Gastrocnemius medialis (tissue), 4 donors: ENCODE measurements at regions not wholly inside any gene's neighbourhood (a gene's known extent, or its start where the extent isn't known, plus 50 kb on each side); places are given as distances from the start of the nearest gene placed in this dataset.

Experiments used
- ATAC-seq, 2 donors: fragments of 150-250 bp; one replicate each; pipeline ENCODE4 v1.9.1; 2016
- DNase-seq, 2 donors: peaks; one replicate each; pipeline ENCODE4 v3.0.0-alpha.2; 2019
- H3K27ac ChIP-seq, 4 donors: fragments of 200-600 bp; sonication (generic); 1 replicate in 1 of 4; 2 replicates in 3 of 4; pipeline ENCODE4 v1.5.1; 2016 to 2018; ENCODE audit warnings: mild to moderate bottlenecking in 2 of 4, moderate library complexity in 1 of 4
- H3K27me3 ChIP-seq, 3 donors: fragments of 200-600 bp; sonication (generic) in 2 of 3; 1 replicate in 1 of 3; 2 replicates in 2 of 3; pipeline versions ENCODE4 v1.5.1 to v1.6.0; 2016 to 2019; ENCODE audit warnings: mild to moderate bottlenecking in 1 of 3, moderate library complexity in 1 of 3
- H3K36me3 ChIP-seq, 2 donors: fragments of 200-600 bp; sonication (generic) in 1 of 2; one replicate each; pipeline ENCODE4 v1.5.1; 2017 to 2018
- H3K4me1 ChIP-seq, 2 donors: fragments of 200-600 bp; sonication (generic) in 1 of 2; one replicate each; pipeline ENCODE4 v1.5.1; 2016 to 2017; ENCODE audit warnings: mild to moderate bottlenecking in 2 of 2
- H3K4me3 ChIP-seq, 4 donors: fragments of 200-600 bp; sonication (generic) in 3 of 4; 1 replicate in 1 of 4; 2 replicates in 3 of 4; pipeline ENCODE4 v1.5.1; 2016 to 2019; ENCODE audit warnings: mild to moderate bottlenecking in 2 of 4
- H3K9me3 ChIP-seq, 3 donors: fragments of 200-600 bp; sonication (generic) in 2 of 3; 1 replicate in 1 of 3; 2 replicates in 2 of 3; pipeline ENCODE4 v1.5.1; 2016 to 2019
- POLR2A ChIP-seq, 2 donors: fragments of 450-650 bp; IDR thresholded peaks; one replicate each; pipeline ENCODE4 v1.6.1; 2017; ENCODE audit warnings: antibody characterized with exemption in 2 of 2, mild to moderate bottlenecking in 2 of 2, moderate library complexity in 2 of 2
- in situ Hi-C, 4 donors: fragments of 200-750 bp; cut with MboI; loops; one replicate each; pipeline versions ENCODE4 v1.15.0 to v1.8.0; 2017; ENCODE audit warnings: low sequenced_read_pairs in 4 of 4
- intact Hi-C: fragments of 100-400 bp; cut with DNase I; formaldehyde crosslinking; loops from one replicate; pipeline ENCODE4 v1.15.1; 2023; ENCODE audit warnings: low total_unique reads
- TF ChIP-seq, protein P1 (sequence below), 5 experiments: fragments of 450-650 bp in 3 of 5; fragments of 200-600 bp in 2 of 5; sonication (generic) in 2 of 5; IDR thresholded peaks in 4 of 5; conservative IDR thresholded peaks in 1 of 5; 1 replicate in 4 of 5; 2 replicates in 1 of 5; pipeline ENCODE4 v1.5.1; 2016 to 2019; ENCODE audit warnings: antibody characterized with exemption in 5 of 5, mild to moderate bottlenecking in 3 of 5, moderate library complexity in 3 of 5

DNA sequence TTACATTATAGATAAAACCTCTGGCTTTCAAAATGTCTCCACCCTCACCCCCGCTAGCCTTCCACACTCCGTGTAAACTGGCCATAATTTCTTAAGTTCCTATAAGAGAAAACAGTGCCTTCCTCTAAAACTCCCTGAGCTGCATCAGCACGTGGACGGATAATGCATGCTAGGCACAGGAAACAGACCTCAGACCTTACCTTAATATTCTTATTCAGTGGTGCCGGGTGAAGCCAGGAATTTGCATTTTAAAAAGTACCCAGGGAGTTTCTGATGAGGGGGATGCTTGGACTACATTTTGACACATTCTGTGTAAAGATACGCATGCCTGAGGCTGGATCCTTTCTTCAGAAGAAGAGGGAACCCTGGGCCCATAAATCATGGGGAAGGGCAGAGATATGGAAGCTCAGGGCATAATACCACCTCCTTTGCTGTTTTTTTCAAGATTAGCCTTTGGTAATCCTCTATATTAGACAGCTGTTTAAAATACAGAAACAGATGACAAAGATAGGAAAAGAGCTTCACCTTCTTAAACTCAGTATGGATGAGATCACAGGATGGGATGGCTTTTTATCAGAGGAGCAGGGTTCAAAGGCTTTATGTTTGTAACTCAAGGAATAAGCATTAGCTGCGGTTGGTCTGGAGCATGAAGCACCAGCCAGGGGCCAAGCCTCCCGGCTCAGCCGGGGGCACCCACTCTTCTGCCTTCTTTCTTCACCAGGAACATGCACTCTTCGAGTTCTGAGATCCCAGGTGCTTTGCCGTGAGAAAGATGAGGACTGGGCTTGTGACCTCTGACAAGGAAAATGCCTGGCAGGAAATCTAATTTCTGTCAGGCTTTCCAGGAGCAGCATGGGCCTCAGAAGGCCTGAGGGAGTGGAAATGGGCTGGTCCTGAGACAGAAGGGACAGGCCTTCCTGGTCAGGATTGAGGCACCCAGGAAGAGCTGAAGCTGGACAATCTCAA, 218.1 kb upstream of the SOX4 start:
- no peak overlapping the region for H3K4me3 ChIP-seq
- no peak for DNase-seq
- H3K9me3 ChIP-seq = no peaks in the 10 kb centered on the region
- TF ChIP-seq, protein P1, sequence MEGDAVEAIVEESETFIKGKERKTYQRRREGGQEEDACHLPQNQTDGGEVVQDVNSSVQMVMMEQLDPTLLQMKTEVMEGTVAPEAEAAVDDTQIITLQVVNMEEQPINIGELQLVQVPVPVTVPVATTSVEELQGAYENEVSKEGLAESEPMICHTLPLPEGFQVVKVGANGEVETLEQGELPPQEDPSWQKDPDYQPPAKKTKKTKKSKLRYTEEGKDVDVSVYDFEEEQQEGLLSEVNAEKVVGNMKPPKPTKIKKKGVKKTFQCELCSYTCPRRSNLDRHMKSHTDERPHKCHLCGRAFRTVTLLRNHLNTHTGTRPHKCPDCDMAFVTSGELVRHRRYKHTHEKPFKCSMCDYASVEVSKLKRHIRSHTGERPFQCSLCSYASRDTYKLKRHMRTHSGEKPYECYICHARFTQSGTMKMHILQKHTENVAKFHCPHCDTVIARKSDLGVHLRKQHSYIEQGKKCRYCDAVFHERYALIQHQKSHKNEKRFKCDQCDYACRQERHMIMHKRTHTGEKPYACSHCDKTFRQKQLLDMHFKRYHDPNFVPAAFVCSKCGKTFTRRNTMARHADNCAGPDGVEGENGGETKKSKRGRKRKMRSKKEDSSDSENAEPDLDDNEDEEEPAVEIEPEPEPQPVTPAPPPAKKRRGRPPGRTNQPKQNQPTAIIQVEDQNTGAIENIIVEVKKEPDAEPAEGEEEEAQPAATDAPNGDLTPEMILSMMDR (IDR thresholded peaks at IDR 0.05 in 4 of 5, conservative IDR thresholded peaks at IDR 0.05 in 1 of 5) = no peak
- no peak for TF ChIP-seq POLR2A (IDR thresholded peaks at IDR 0.05)
- in situ Hi-C loops = no loop called here
- no peak for ATAC-seq
- intact Hi-C loops = no loop called here
- peaks cover 0 to 3% of the 10 kb centered on the region in 2 donors for H3K4me1 ChIP-seq
- H3K27ac ChIP-seq = no peak overlapping the region
- no peaks in the 10 kb centered on the region for H3K27me3 ChIP-seq
- no peaks in the 10 kb centered on the region for H3K36me3 ChIP-seq

DNA sequence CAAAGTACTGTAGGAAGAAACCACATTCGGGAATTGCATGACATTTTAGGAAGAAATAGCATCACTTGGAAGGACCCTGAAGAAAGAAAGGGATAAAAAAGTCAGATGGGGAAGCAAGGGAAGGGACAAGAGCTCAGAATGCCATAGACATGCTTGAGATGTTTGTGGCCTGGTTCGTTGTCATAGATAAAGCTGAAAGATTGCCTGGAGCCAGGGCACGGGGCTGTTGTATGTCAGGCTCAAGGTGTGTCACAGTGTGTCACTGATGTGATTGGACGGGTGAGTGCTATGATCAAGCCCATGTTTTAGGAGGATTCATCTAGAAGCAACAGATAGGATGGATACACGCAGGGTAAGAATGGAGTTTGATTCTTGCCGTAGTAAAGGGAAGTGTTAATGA, 216.2 kb upstream of the SOX4 start:
- no peaks in the 10 kb centered on the region for H3K36me3 ChIP-seq
- no peak for DNase-seq
- H3K9me3 ChIP-seq = no peaks in the 10 kb centered on the region
- TF ChIP-seq, protein P1 (IDR thresholded peaks at IDR 0.05 in 4 of 5, conservative IDR thresholded peaks at IDR 0.05 in 1 of 5) = no peak
- TF ChIP-seq POLR2A (IDR thresholded peaks at IDR 0.05) = no peak
- no peaks in the 10 kb centered on the region for H3K4me1 ChIP-seq
- in situ Hi-C loops = no loop called here
- intact Hi-C loops = no loop called here
- no peak overlapping the region for H3K27ac ChIP-seq
- H3K27me3 ChIP-seq = no peaks in the 10 kb centered on the region
- H3K4me3 ChIP-seq = no peak overlapping the region
- ATAC-seq = no peak

DNA sequence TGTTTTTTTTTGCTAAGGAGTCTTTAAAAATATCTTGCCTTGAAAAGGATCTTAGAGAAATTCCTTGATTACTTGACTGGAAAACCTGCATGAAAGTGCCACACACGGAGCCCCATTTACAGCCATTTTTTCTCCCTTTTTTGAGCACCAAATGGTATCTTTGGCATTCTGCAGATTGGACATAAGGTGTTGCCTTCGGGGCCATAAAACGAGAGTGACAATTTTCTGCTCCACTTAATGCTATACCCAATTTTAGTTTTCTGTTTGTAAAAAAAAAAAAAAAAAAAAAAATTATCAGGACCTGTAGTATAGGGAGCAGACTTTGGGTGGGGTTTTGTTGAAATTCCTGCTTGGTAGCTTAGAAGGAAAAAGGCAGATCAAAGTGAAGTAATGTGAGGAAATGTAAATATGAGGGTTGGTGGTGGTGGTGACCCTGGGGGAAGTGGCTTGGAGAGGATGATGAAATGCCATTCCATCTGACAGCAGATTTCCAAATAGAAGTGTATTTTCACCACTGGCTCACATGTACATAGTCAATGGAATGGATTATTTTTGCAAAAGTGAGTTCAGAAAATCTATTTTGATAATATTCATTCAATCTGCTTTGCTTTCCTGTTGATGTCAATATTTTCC, 212.1 kb upstream of the SOX4 start:
- TF ChIP-seq, protein P1 (IDR thresholded peaks at IDR 0.05 in 4 of 5, conservative IDR thresholded peaks at IDR 0.05 in 1 of 5) = no peak
- no peak for TF ChIP-seq POLR2A (IDR thresholded peaks at IDR 0.05)
- no peaks in the 10 kb centered on the region for H3K4me1 ChIP-seq
- in situ Hi-C loops (no loop called here), intact Hi-C loops (no loop called here)
- no peak overlapping the region for H3K4me3 ChIP-seq
- H3K9me3 ChIP-seq = no peaks in the 10 kb centered on the region
- ATAC-seq (no peak), DNase-seq (no peak)
- H3K27me3 ChIP-seq = no peaks in the 10 kb centered on the region
- H3K27ac ChIP-seq = no peak overlapping the region
- no peaks in the 10 kb centered on the region for H3K36me3 ChIP-seq

DNA sequence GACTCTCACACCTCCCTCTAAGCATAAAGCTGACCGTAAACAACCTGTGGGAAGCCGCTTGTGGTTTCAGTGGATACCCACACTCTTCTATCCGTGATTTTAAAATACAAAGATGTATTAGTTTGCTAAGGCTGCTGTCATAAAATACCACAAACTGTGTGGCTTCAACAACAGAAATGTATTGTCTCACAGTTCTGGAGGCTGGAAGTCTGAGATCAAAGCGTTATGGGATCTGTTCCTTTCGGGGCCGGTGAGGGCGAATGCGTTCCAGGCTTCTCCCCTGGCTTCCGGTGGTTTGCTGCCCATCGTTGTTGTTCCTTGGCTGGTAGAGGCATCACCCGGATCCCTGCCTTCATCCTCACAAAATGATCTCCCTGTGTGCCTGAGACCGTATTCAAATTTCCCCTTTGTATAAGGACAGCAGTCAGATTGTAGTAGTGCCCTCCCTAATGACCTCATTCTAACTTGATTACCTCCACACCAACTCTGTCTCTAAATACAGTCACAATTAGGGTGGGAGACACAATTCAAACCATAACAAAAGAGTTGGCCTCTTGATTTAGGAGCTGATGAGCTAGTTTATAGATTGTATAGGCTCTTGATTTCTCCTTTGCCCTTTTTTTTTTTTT, 210.6 kb upstream of the SOX4 start:
- Histone ChIP-seq H3K27me3 (no peaks in the 10 kb centered on the region), H3K27ac (no peak overlapping the region), H3K36me3 (no peaks in the 10 kb centered on the region), H3K9me3 (no peaks in the 10 kb centered on the region), H3K4me3 (no peak overlapping the region), H3K4me1 (no peaks in the 10 kb centered on the region)
- no peak for TF ChIP-seq POLR2A (IDR thresholded peaks at IDR 0.05)
- TF ChIP-seq, protein P1 (IDR thresholded peaks at IDR 0.05 in 4 of 5, conservative IDR thresholded peaks at IDR 0.05 in 1 of 5) = no peak
- ATAC-seq (no peak), DNase-seq (no peak)
- in situ Hi-C loops (no loop called here), intact Hi-C loops (no loop called here)
